HG02938 (cell line): ENCODE measurements at regions not wholly inside any gene's neighbourhood (a gene's known extent, or its start where the extent isn't known, plus 50 kb on each side); places are given as distances from the start of the nearest gene placed in this dataset.
"Not testable (repeated sequence)": the region's sequence is repeated elsewhere in the genome, so short reads cannot be mapped to it uniquely, and the experiment has no call there.

Experiments used
- ATAC-seq: cut with Tn5 transposase; IDR thresholded peaks from one replicate; pipeline ENCODE4 v1.9.1; 2021; ENCODE audit warnings: mild to moderate bottlenecking, moderate library complexity; ENCODE audit not compliant: unreplicated experiment

- ATAC-seq, result no peak
Observed at GRCh38 chr5:1654786-1655495, 131.2 kb upstream of the LPCAT1 start.

DNA sequence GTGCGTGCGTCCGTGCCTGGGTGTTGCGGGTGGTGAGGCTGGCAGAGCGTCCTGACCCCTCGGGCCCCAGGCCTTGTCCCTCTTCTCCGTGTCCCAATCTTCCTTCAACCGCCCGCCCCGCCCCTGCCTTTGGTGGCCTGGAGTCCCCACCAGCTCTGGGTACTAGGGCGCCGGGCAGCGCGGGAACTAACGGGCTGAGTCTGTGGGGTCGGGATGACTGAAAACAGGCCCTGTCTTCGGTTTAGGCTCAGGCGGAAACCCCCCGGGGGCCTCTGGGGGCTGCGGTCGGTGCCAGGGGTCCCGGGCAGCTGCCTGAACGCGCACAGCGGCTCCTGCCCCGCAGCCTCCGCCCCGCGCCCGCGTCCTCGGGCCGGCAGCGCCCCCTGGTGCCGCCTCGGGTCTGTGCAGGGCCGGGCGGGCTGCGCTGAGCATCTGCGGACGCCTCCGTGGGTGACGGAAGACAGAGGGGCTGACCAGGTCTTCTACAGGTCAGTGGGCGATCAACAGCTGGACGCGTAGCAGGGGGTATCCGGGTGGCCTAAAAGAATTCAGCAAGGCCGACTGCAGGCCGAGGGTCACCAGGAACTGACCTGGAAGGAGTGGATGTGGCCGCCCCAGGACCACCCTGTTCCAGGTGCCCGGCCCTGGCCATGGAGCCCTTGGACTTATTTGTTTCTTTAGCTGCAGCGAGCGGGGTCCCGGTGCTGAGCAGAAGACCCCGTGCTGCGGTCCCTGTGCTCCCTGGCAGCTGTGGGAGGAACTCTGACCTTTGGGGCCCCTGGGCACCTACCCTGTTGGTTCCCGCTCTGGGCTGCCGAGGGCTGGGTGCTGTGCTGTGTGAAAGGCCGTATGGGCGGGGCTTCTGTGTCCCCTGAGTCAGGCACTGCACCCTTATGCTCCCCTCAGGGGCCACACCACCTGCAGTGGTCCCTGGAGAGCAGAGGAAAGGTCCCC lies 130.2 kb upstream of the LPCAT1 start:
- ATAC-seq, result peak; percentile 71

GRCh38 chr5:1652873-1653697 lies 129.3 kb upstream of the LPCAT1 start:
- peak; percentile 38 for ATAC-seq

GRCh38 chr5:1651971-1652872 lies 128.5 kb upstream of the LPCAT1 start:
- ATAC-seq, result no peak

- ATAC-seq, result no peak
Observed at GRCh38 chr5:1651250-1651649, 127.5 kb upstream of the LPCAT1 start.

DNA sequence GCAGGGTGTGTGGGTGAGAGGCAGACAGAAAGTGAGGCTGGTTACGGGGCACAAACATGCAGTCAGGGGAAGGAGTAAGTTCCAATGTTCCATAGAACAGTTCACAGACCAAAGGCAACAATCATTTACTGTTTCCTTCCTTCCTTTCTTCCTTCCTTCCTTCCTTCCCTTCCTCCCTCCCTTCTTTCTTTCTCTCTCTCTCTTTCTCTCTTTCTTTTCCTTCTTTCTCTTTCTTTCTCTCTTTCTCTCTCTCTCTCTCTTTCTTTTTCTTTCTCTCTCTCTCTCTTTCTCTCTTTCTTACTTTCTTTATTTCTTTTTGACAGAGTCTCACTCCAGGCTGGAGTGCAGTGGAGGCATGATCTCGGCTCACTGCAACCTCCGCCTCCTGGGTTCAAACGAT lies 125.8 kb upstream of the LPCAT1 start:
- no peak for ATAC-seq

DNA sequence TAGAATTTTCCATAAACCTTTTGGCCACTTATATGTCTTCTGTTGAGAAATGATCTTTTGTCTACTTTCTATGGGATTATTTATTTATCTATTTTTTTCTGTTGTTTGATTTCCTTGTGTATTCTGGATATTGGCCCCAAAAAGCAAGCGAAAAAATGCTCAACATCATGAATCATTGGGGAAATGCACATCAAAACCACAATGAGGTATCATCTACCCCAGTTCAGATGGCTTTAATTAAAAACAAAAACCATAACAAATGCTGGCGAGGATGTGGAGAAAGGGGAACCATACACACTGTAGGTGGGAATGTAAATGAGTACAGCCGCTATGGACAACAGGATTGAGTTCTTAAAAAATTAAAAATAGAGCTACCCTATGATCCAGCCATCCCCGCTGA lies 125.0 kb upstream of the LPCAT1 start:
- no peak for ATAC-seq

DNA sequence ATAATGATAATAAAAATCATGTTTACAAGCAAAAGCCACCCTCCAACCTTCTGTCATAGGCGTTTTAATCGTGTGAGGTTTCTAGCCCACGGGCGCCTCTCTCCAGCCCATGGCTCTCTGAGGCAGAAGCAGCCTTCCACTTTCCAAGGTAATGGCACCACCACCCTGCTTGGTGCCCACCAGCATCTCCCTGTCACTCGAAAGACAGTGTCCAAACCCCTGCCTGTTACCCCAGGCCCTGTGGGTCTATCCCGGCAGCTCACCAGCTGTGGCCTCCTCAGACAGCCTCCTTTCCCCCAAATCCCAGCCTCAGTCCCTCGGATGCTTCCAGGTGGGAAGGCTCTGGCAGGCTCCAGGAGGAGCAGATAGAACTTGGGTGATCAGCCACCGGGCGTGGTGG lies 123.8 kb upstream of the LPCAT1 start:
- no peak for ATAC-seq

GRCh38 chr5:1644810-1645571 lies 121.2 kb upstream of the LPCAT1 start:
- ATAC-seq, result peak; percentile 79

DNA sequence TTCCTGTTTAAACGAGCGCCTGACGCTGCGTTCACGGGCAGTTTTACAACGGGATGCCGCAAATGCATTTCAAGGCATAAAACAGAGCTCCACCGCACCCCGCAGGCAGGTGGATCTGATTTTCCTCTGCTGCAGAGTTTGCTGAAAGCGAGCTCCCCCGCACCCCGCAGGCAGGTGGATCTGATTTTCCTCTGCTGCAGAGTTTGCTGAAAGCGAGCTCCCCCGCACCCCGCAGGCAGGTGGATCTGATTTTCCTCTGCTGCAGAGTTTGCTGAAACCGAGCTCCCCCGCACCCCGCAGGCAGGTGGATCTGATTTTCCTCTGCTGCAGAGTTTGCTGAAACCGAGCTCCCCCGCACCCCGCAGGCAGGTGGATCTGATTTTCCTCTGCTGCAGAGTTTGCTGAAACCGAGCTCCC lies 120.6 kb upstream of the LPCAT1 start:
- not testable (repeated sequence) for ATAC-seq

GRCh38 chr5:1643651-1644392 lies 120.1 kb upstream of the LPCAT1 start:
- ATAC-seq, result no peak

DNA sequence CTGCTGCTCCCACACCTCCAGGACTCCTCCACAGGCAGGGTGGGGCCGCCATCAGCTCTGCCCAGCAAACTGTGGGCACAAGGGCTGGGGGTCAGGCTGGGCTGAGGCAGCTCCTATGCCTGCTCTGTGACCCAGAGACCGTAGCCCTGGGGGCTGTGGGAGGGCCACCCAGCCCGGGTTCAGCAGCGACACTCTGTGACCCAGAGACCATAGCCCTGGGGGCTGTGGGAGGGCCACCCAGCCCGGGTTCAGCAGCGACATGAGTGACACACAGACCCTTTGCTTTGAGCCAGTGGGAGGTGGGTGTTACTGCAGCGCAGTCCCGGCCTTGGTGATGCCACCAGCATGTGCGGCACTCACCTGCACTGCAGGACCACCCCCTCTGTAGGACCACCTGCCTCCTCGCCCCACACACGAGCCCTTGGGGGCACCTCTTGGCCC lies 118.9 kb upstream of the LPCAT1 start:
- ATAC-seq, result no peak

- no peak for ATAC-seq
Observed at GRCh38 chr5:1642221-1642620, 118.5 kb upstream of the LPCAT1 start.

DNA sequence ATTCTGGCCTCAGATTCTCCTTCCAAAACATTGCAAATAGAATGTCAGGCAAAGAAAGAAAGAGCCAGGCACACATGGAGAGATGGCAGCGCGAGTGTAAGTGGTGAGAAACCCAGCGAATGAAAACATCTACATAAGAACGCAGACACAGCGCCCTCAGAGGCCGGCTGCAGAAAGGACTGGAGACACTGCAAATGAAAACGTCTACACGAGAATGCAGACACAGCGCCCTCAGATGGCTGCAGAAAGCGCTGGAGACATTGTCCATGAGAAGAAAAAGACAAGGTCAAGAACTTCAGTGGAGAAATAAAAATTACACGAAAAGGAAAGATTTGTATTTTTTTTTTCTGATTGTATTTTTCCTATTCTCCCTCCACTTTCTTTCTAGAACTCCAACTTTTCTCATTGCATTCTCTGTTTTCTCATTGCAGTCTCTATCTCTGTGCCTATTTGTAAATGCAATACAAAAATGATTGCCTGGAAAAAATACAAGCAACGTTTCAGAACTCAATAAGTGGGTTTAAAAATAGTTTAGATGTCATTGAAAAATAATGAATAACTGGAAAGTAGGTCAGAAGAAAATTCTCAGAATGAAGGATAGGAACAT lies 117.9 kb upstream of the LPCAT1 start:
- ATAC-seq, result peak; percentile 76

GRCh38 chr5:1641041-1641440 lies 117.3 kb upstream of the LPCAT1 start:
- ATAC-seq, result no peak

DNA sequence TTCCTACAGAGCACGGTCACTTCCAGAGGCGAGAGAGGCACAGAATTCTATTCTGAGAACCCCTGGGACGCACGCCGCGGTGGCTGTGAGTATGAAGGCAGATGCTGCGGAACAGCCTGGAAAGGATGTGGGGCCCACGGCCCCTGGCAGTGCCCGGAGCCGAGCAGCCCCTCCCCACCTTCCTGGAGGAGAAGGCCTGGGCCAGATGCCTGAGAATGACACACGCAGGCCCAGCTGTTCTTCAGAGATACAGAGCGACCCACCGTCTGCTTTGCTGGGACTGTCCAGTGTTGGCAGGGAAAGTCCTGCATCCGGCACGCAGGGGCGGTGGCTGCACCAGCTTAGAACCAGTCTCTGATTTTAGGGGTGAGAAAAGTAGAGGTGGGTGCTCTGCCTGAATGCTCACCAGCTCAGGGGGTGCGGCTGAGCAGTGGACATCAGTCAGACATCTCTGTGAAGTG lies 116.7 kb upstream of the LPCAT1 start:
- no peak for ATAC-seq

GRCh38 chr5:1639757-1640156 lies 116.0 kb upstream of the LPCAT1 start:
- ATAC-seq, result no peak
